ENCODE measurements at regions not wholly inside any gene's neighbourhood (a gene's known extent, or its start where the extent isn't known, plus 50 kb on each side); places are given as distances from the start of the nearest gene placed in this dataset.

DNA sequence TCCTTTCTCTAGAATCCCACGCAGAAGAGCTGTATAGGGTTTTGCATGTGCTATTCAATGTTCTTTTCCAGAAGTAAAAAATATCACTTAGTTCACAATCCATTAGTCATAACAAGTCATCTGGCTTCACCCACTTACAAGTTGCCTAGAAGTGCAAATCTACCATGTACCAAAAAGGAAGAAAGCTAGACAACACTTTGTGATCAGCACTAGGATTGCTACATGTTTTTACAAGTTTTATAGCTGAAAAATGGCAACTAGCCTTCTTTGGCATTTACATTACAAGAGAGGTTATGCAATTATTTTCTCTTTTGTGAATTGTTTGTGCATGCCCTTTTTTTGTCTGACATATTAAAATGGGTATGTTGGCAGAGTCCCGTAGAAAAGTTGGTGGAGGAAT, 85.6 kb upstream of the PTPRK start:
- Histone ChIP-seq H3K36me3 (ENCODE audit: control insufficient read depth, insufficient read depth, low read length) (no peaks in the 10 kb centered on the region), H3K4me3 (replicated peaks; ENCODE audit: low read depth, low read length) (no peak overlapping the region), H3K27me3 (replicated peaks; ENCODE audit: control insufficient read depth, insufficient read depth, low read length) (no peaks in the 10 kb centered on the region)
- TF ChIP-seq, protein P1, sequence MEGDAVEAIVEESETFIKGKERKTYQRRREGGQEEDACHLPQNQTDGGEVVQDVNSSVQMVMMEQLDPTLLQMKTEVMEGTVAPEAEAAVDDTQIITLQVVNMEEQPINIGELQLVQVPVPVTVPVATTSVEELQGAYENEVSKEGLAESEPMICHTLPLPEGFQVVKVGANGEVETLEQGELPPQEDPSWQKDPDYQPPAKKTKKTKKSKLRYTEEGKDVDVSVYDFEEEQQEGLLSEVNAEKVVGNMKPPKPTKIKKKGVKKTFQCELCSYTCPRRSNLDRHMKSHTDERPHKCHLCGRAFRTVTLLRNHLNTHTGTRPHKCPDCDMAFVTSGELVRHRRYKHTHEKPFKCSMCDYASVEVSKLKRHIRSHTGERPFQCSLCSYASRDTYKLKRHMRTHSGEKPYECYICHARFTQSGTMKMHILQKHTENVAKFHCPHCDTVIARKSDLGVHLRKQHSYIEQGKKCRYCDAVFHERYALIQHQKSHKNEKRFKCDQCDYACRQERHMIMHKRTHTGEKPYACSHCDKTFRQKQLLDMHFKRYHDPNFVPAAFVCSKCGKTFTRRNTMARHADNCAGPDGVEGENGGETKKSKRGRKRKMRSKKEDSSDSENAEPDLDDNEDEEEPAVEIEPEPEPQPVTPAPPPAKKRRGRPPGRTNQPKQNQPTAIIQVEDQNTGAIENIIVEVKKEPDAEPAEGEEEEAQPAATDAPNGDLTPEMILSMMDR (IDR thresholded peaks at IDR 0.05; ENCODE audit: insufficient read depth, low read length, poor library complexity, severe bottlenecking), result no peak
- DNase-seq (ENCODE audit: extremely low read depth, insufficient read length), result no peak

DNA sequence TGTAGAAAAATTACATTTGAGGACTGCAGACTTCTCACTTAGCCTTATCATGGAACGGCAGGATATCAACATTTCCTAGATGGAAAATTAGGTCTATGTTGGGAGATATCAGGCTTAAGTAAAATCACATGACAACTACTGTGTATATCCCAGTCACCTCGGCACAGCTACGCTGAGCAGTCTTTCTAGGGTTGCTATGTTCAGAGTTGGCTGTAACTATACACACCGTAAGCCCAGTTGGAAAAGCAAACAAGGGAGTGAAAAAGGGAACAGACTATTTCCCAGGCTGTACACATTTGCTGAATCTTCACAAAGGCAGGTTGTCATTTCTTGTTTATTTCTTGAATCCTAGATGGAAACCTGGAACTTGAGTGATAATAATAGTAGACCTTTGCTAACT, 80.7 kb upstream of the PTPRK start:
- Histone ChIP-seq H3K27me3 (replicated peaks; ENCODE audit: control insufficient read depth, insufficient read depth, low read length) (no peaks in the 10 kb centered on the region), H3K4me3 (replicated peaks; ENCODE audit: low read depth, low read length) (no peak overlapping the region), H3K36me3 (ENCODE audit: control insufficient read depth, insufficient read depth, low read length) (no peaks in the 10 kb centered on the region)
- TF ChIP-seq, protein P1 (IDR thresholded peaks at IDR 0.05; ENCODE audit: insufficient read depth, low read length, poor library complexity, severe bottlenecking), result no peak
- no peak for DNase-seq (ENCODE audit: extremely low read depth, insufficient read length)

DNA sequence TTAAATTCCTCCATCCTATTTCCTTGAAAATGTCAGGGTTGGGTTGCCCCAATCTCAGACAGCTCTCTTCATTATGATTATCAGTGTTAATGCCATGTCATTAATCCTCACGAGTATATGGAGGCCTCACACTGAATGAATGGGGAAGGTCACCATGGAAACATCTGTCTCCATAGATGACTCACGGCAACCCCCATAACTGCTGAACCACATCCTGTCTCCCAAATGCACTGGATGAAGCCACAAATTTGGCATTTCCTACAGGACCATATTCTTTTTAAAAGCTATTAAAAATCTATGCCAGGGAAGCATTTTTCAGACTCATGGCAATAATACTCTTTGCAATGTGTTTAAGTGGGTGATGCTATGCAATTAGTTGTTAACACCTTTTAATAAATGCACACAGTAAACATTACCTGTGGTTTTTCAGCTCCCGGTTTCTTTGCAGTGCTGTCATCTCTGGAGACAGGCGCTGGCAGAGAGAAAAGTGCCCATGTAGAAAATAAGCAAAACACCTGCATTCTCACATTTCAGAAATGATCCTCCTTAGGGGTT, 80.1 kb upstream of the PTPRK start:
- peak; percentile 25 for DNase-seq (ENCODE audit: extremely low read depth, insufficient read length)
- Histone ChIP-seq H3K27me3 (replicated peaks; ENCODE audit: control insufficient read depth, insufficient read depth, low read length) (no peaks in the 10 kb centered on the region), H3K36me3 (ENCODE audit: control insufficient read depth, insufficient read depth, low read length) (no peaks in the 10 kb centered on the region), H3K4me3 (replicated peaks; ENCODE audit: low read depth, low read length) (no peak overlapping the region)
- TF ChIP-seq, protein P1 (IDR thresholded peaks at IDR 0.05; ENCODE audit: insufficient read depth, low read length, poor library complexity, severe bottlenecking), result no peak

DNA sequence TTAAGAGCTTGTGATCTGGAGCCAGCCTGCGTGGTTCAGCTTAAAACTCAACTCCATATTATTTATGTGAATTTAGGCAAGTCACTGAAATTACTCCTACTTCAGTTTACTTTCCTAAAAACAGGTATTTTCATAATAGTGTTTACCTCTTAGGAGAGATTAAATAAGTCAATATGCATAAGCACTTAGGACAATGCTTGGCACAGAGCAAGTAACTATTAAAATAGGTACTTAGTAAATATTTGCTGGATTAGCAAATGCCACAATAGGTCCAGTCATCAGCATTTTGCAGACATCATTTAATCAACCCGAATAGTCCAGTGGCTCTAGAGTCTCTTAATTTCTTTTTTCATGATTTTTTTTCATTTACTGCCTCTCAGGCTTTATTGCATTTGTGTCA, 78.6 kb upstream of the PTPRK start:
- TF ChIP-seq, protein P1 (IDR thresholded peaks at IDR 0.05; ENCODE audit: insufficient read depth, low read length, poor library complexity, severe bottlenecking), result no peak
- no peak for DNase-seq (ENCODE audit: extremely low read depth, insufficient read length)

DNA sequence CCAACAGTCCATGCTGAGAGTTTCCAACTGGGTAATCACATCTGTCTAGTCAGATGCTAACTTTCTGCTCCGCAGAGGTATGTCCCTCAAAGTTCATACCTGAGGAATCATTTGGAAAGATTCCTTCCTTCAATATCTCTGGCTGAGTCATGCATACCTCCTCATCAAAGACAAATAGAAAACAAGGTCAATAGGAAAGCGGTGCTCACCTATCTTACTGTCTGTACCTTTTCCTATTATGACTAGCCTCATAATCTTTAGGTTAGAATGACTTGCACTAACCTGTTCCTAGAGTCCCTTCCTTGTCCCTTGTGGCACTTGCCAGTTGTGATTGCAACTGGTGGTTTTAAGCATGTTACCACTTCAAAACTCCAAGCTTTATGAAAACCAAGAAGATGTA, 78.2 kb upstream of the PTPRK start:
- H3K27me3 ChIP-seq (replicated peaks; ENCODE audit: control insufficient read depth, insufficient read depth, low read length), result no peaks in the 10 kb centered on the region
- H3K4me3 ChIP-seq (replicated peaks; ENCODE audit: low read depth, low read length), result no peak overlapping the region
- no peaks in the 10 kb centered on the region for H3K36me3 ChIP-seq (ENCODE audit: control insufficient read depth, insufficient read depth, low read length)
- TF ChIP-seq, protein P1 (IDR thresholded peaks at IDR 0.05; ENCODE audit: insufficient read depth, low read length, poor library complexity, severe bottlenecking), result no peak
- no peak for DNase-seq (ENCODE audit: extremely low read depth, insufficient read length)

More for the DNA sequence above, 78.6 kb upstream of the PTPRK start:
- no peaks in the 10 kb centered on the region for H3K27me3 ChIP-seq (replicated peaks; ENCODE audit: control insufficient read depth, insufficient read depth, low read length)
- H3K36me3 ChIP-seq (ENCODE audit: control insufficient read depth, insufficient read depth, low read length), result no peaks in the 10 kb centered on the region
- H3K4me3 ChIP-seq (replicated peaks; ENCODE audit: low read depth, low read length), result no peak overlapping the region

DNA sequence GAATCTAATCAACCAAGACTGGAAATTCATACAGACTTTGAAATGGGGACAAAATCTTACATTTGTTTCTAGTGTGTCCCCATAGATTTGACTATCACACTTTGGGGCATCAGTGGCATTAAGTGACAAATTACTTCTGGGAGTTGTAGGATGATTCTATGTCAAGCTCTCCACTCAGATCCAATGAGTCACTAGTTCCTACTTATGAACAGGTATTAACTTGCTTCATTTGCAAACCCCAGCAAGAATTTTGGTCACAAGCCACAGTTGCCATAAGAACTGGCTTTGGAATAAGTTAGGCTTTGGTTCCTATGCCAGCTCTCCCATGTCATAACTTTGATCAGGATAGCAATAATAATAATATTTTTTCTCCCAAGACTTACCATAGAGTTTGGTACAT, 77.6 kb upstream of the PTPRK start:
- H3K27me3 ChIP-seq (replicated peaks; ENCODE audit: control insufficient read depth, insufficient read depth, low read length), result no peaks in the 10 kb centered on the region
- TF ChIP-seq, protein P1 (IDR thresholded peaks at IDR 0.05; ENCODE audit: insufficient read depth, low read length, poor library complexity, severe bottlenecking), result no peak
- no peak for DNase-seq (ENCODE audit: extremely low read depth, insufficient read length)
- no peaks in the 10 kb centered on the region for H3K36me3 ChIP-seq (ENCODE audit: control insufficient read depth, insufficient read depth, low read length)
- no peak overlapping the region for H3K4me3 ChIP-seq (replicated peaks; ENCODE audit: low read depth, low read length)

All from GM06990 (cell line).